ENCODE measurements at regions not wholly inside any gene's neighbourhood (a gene's known extent, or its start where the extent isn't known, plus 50 kb on each side); places are given as distances from the start of the nearest gene placed in this dataset.

- no peaks in the 10 kb centered on the region for H3K36me3 ChIP-seq
- 90 to 91% (median 91%) methylated on average over 4 of the region's 4 CpGs for WGBS, 3 donors
- DNase-seq: no peak
- H3K27me3 ChIP-seq: no peaks in the 10 kb centered on the region
- no peak for TF ChIP-seq CTCF (IDR thresholded peaks at IDR 0.05)
- no peak for TF ChIP-seq POLR2A (IDR thresholded peaks at IDR 0.05)
- no peak for TF ChIP-seq EP300 (IDR thresholded peaks at IDR 0.05)
- H3K27ac ChIP-seq: no peak overlapping the region
- H3K4me1 ChIP-seq (ENCODE audit: insufficient read depth): no peaks in the 10 kb centered on the region
- no peak overlapping the region for H3K4me3 ChIP-seq
- intact Hi-C loops (cut with DNase I): no loop called here
- no peaks in the 10 kb centered on the region for H3K9me3 ChIP-seq
These were observed 165.9 kb upstream of the MARCKS start for GRCh38 chr6:113691260-113691656.

- no peaks in the 10 kb centered on the region for H3K4me1 ChIP-seq (ENCODE audit: insufficient read depth)
- no peak for DNase-seq
- 94 to 100% (median 94%) methylated on average over 1 of the region's 1 CpG for WGBS, 3 donors
- intact Hi-C loops (cut with DNase I): no loop called here
- TF ChIP-seq EP300 (IDR thresholded peaks at IDR 0.05): no peak
- no peak for TF ChIP-seq CTCF (IDR thresholded peaks at IDR 0.05)
- no peaks in the 10 kb centered on the region for H3K27me3 ChIP-seq
- H3K9me3 ChIP-seq: no peaks in the 10 kb centered on the region
- no peak overlapping the region for H3K27ac ChIP-seq
- H3K4me3 ChIP-seq: no peak overlapping the region
- H3K36me3 ChIP-seq: no peaks in the 10 kb centered on the region
These were observed 163.3 kb upstream of the MARCKS start for GRCh38 chr6:113693851-113694250.

GRCh38 chr6:113694278-113695077, 162.7 kb upstream of the MARCKS start:
- Histone ChIP-seq H3K27ac (no peak overlapping the region), H3K27me3 (no peaks in the 10 kb centered on the region), H3K4me3 (no peak overlapping the region), H3K9me3 (no peaks in the 10 kb centered on the region), H3K4me1 (ENCODE audit: insufficient read depth) (no peaks in the 10 kb centered on the region), H3K36me3 (no peaks in the 10 kb centered on the region)
- TF ChIP-seq POLR2A (IDR thresholded peaks at IDR 0.05): no peak
- TF ChIP-seq EP300 (IDR thresholded peaks at IDR 0.05): no peak
- no peak for TF ChIP-seq CTCF (IDR thresholded peaks at IDR 0.05)
- no peak for DNase-seq
- WGBS, 3 donors: 86 to 91% (median 88%) methylated on average over 2 of the region's 2 CpGs
- intact Hi-C loops (cut with DNase I): no loop called here

GRCh38 chr6:113695516-113695915, 161.6 kb upstream of the MARCKS start:
- Histone ChIP-seq H3K9me3 (no peaks in the 10 kb centered on the region), H3K27me3 (no peaks in the 10 kb centered on the region), H3K36me3 (no peaks in the 10 kb centered on the region), H3K4me1 (ENCODE audit: insufficient read depth) (no peaks in the 10 kb centered on the region), H3K27ac (no peak overlapping the region), H3K4me3 (no peak overlapping the region)
- no peak for DNase-seq
- WGBS, 3 donors: 67 to 74% (median 72%) methylated on average over 3 of the region's 3 CpGs
- no peak for TF ChIP-seq CTCF (IDR thresholded peaks at IDR 0.05)
- TF ChIP-seq POLR2A (IDR thresholded peaks at IDR 0.05): no peak
- TF ChIP-seq EP300 (IDR thresholded peaks at IDR 0.05): no peak
- intact Hi-C loops (cut with DNase I): no loop called here

All from ovary (tissue), 7 donors.